Memory B cell (primary cell): ENCODE measurements at regions not wholly inside any gene's neighbourhood (a gene's known extent, or its start where the extent isn't known, plus 50 kb on each side); places are given as distances from the start of the nearest gene placed in this dataset.

Experiments
- ATAC-seq: fragments of 150-1000 bp; cut with Tn5 transposase; 2 replicates; pipeline ENCODE4 v1.10.0; 2021; ENCODE audit warnings: low read depth, mild to moderate bottlenecking, moderate library complexity
- DNase-seq, 2 donors: peaks; one replicate each; pipeline ENCODE4 v3.0.0; 2022; ENCODE audit warnings: low spot score in 2 of 2
- H3K27ac Mint-ChIP-seq: one replicate; pipeline ENCODE4 v1.8.0; 2022; ENCODE audit warnings: mild to moderate bottlenecking, moderate library complexity, mixed read lengths
- H3K27me3 Mint-ChIP-seq: one replicate; pipeline ENCODE4 v1.8.0; 2022; ENCODE audit warnings: mixed read lengths
- H3K36me3 Mint-ChIP-seq: one replicate; pipeline ENCODE4 v1.8.0; 2022; ENCODE audit warnings: mild to moderate bottlenecking, mixed read lengths
- H3K4me1 Mint-ChIP-seq: one replicate; pipeline ENCODE4 v1.8.0; 2022; ENCODE audit warnings: mixed read lengths
- H3K4me3 Mint-ChIP-seq: one replicate; pipeline ENCODE4 v1.8.0; 2022; ENCODE audit warnings: mild to moderate bottlenecking, moderate library complexity, mixed read lengths
- H3K9me3 Mint-ChIP-seq: one replicate; pipeline ENCODE4 v1.8.0; 2022; ENCODE audit warnings: mixed read lengths

DNA sequence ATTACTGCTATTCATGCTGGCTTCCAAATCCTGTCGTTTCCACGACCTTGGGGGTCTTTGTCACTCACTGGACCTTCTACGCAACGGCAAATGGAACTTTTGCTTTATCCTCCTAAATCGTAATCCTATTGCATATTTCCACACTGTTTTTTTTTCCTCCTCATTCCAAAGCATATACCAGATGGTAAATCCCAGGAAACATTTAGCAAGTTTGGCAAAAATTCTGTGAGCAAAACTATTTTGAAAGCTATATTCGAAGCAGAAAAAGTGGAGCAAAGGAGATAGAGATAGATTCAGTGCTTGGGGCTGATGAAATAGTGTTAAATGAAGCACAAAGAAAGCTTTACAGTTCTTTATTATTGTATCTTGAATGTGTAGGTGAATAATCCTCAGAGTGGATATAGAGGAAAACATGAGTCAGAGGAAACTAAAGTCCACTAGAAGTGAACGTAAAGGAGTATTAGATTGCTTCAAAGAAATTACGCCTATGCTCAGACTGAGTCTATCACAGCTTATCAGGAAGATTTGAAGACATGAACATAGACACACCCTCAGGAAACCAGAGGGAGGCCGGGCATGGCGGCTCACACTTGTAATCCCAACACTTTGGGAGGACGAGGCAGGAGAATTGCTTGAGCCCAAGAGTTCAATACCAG lies 50.2 kb upstream of the FAM9A start:
- H3K4me1 Mint-ChIP-seq, result no peaks in the 10 kb centered on the region
- H3K27me3 Mint-ChIP-seq, result peaks cover 10% of the 10 kb centered on the region
- H3K9me3 Mint-ChIP-seq, result no peaks in the 10 kb centered on the region
- no peak for ATAC-seq
- no peaks in the 10 kb centered on the region for H3K36me3 Mint-ChIP-seq
- no peak for DNase-seq
- H3K27ac Mint-ChIP-seq, result no peak overlapping the region
- H3K4me3 Mint-ChIP-seq, result no peak overlapping the region
